Endothelial cell of umbilical vein (primary cell): ENCODE measurements at regions not wholly inside any gene's neighbourhood (a gene's known extent, or its start where the extent isn't known, plus 50 kb on each side); places are given as distances from the start of the nearest gene placed in this dataset.
"Not testable (repeated sequence)": the region's sequence is repeated elsewhere in the genome, so short reads cannot be mapped to it uniquely, and the experiment has no call there.

Source experiments
- CTCF ChIP-seq, 2 donors: IDR thresholded peaks; 1 replicate in 1 of 2; 2 replicates in 1 of 2; pipeline ENCODE4 v1.5.1; 2011; ENCODE audit warnings: low read length in 2 of 2, mild to moderate bottlenecking in 2 of 2, moderate library complexity in 2 of 2, control low read depth in 1 of 2, inconsistent platforms in 1 of 2, low read depth in 1 of 2; ENCODE audit not compliant: insufficient read depth in 1 of 2; ENCODE audit errors: extremely low read depth in 1 of 2
- EZH2 ChIP-seq: IDR thresholded peaks from 2 replicates; pipeline ENCODE4 v1.6.1; 2012; ENCODE audit warnings: borderline replicate concordance, low read depth, mild to moderate bottlenecking, moderate library complexity, low read length, inconsistent platforms; ENCODE audit not compliant: severe bottlenecking
- POLR2A ChIP-seq: IDR thresholded peaks from 2 replicates; pipeline ENCODE4 v1.6.1; 2012; ENCODE audit warnings: low read depth, mild to moderate bottlenecking, control low read depth, low read length

GRCh38 chr5:32527321-32527720, 58.0 kb upstream of the SUB1 start:
- not testable (repeated sequence) for TF ChIP-seq CTCF (IDR thresholded peaks at IDR 0.05; ENCODE audit: extremely low read depth in 1 of 2, insufficient read depth in 1 of 2, low read depth in 1 of 2, low read length in 2 of 2); POLR2A; EZH2
